ENCODE measurements at regions not wholly inside any gene's neighbourhood (a gene's known extent, or its start where the extent isn't known, plus 50 kb on each side); places are given as distances from the start of the nearest gene placed in this dataset.

DNA sequence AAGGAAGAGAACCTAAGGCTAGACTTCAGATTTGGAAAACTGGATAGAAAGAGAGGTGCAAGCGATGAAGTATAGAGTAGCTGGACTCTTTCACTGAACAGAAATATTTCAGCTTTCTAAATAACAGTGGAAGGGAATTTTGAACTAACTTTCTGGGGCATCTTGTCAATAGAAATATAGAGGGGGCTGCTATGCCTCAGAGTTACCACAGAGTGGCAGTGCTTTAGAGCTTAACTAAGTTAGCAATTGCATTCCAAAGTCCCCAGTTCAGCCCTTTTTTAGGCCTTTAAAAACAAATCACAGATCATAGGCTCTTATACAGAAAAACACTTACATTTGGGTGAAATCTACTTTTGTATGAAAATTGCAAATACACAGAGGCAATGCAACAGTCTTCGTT is 154.2 kb upstream of the CDH8 start:
- peak in 1 of 4 donors; percentile 2 for DNase-seq (ENCODE audit: low read depth in 4 of 4, low spot score in 3 of 4)

DNA sequence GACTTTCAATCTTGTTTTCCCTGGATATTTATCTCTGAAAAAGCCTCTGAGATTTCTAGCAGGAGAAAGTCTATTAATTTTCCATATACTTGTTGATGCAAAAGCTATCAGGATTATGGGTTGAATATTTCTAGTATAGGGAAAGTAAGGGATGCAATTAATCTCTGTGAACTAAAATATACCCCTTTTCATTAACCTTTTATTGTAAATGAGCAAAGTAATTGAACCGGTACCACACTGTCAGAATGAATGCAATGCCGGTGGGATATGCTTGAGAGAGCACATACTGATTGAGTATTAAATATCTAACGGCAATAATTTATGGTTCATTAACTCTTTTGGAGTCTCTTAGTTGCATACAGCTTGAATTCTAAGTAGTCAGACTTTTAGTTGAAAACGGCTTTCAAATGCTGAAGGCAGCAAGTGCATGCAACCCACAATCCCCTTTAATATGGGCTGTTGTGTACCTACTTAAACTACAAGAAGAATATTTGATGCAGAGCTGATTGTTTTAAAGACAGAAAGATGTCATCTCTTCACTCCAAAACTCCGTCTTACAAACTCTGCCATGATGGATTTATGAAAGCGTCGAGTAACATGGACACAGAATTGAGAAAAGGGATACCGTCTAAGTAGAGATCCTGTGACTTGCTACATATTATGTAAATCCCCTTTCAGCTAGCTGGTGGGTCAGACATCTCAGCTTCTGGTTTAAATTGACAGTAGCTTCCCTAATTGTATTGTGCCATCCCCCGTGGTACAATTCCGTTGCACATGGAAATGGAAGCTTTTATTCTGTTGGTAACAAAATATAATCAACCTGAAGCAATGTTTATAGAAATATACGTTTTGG is 141.3 kb upstream of the CDH8 start:
- DNase-seq (ENCODE audit: low read depth in 4 of 4, low spot score in 3 of 4): no peak

GRCh38 chr16:62170642-62171041 is 134.4 kb upstream of the CDH8 start:
- no peak for DNase-seq (ENCODE audit: low read depth in 4 of 4, low spot score in 3 of 4)

GRCh38 chr16:62167551-62167950 is 131.3 kb upstream of the CDH8 start:
- DNase-seq (ENCODE audit: low read depth in 4 of 4, low spot score in 3 of 4): no peak

GRCh38 chr16:62157544-62157943 is 121.3 kb upstream of the CDH8 start:
- DNase-seq (ENCODE audit: low read depth in 4 of 4, low spot score in 3 of 4): no peak

GRCh38 chr16:62156971-62157370 is 120.7 kb upstream of the CDH8 start:
- DNase-seq (ENCODE audit: low read depth in 4 of 4, low spot score in 3 of 4): no peak

DNA sequence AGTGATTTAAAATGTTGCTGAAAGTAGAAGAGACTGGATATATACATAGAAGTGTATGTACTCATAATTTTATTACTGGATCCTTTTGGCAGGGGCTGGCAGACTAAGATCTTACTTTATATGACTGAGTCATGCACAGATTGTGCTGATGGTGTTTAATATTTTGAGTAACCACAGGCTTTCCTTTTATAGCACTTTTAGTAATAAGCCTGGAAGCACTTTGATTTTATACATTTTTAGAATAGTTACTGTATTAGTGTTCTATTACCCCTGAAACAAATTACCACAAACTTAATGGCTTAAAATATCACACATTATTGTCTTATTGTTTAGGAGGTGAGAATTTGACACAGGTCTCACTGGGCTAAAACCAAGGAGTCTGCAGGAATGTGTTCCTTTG is 113.4 kb upstream of the CDH8 start:
- no peak for DNase-seq (ENCODE audit: low read depth in 4 of 4, low spot score in 3 of 4)

GRCh38 chr16:62137996-62138395 is 101.8 kb upstream of the CDH8 start:
- no peak for DNase-seq (ENCODE audit: low read depth in 4 of 4, low spot score in 3 of 4)

GRCh38 chr16:62135911-62136310 is 99.7 kb upstream of the CDH8 start:
- peak in 1 of 4 donors; percentile 6 for DNase-seq (ENCODE audit: low read depth in 4 of 4, low spot score in 3 of 4)

- DNase-seq (ENCODE audit: low read depth in 4 of 4, low spot score in 3 of 4): no peak
Observed at GRCh38 chr16:62135446-62135845, 99.2 kb upstream of the CDH8 start.

GRCh38 chr16:62130101-62130500 is 93.9 kb upstream of the CDH8 start:
- DNase-seq (ENCODE audit: low read depth in 4 of 4, low spot score in 3 of 4): no peak

GRCh38 chr16:62105244-62105643 is 69.0 kb upstream of the CDH8 start:
- no peak for DNase-seq (ENCODE audit: low read depth in 4 of 4, low spot score in 3 of 4)

GRCh38 chr16:62102588-62102987 is 66.3 kb upstream of the CDH8 start:
- no peak for DNase-seq (ENCODE audit: low read depth in 4 of 4, low spot score in 3 of 4)

DNA sequence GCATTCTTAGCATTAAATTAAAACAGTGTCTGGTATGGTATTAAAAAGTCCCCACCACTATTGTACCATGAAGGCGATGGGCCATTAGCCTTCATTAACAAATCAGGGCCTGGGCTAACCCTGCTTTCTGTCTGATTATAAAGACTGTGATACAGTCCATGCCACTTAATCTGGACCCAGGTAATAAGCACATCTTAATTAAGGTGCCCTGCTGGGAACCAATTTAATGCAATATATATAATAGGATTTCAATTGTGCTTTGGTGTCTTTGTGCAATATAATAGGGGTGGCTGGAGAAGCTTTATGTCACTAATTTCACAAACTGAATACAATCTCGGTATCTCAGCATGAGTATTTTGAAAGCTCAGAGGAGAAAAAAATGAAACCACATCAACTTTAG is 64.4 kb upstream of the CDH8 start:
- no peak for DNase-seq (ENCODE audit: low read depth in 4 of 4, low spot score in 3 of 4)

DNA sequence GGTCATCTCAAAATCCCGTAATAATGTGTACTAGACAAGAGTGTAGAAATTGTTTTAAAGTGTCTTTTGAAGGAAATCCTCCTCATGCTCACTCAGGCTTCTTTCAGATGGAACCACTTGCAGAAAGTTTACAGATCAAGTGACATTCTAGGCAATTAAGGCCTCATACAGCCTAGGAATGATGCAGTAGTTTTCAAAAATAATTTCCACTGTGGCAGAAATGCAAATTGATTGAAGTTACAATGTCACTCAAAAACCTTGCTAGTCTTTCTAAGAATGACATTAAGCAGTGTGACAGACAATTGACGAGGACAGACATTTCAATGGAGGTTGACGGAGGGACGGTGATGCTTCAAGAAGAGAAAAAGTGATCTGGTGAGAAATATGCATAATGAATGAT is 53.5 kb upstream of the CDH8 start:
- no peak for DNase-seq (ENCODE audit: low read depth in 4 of 4, low spot score in 3 of 4)

DNA sequence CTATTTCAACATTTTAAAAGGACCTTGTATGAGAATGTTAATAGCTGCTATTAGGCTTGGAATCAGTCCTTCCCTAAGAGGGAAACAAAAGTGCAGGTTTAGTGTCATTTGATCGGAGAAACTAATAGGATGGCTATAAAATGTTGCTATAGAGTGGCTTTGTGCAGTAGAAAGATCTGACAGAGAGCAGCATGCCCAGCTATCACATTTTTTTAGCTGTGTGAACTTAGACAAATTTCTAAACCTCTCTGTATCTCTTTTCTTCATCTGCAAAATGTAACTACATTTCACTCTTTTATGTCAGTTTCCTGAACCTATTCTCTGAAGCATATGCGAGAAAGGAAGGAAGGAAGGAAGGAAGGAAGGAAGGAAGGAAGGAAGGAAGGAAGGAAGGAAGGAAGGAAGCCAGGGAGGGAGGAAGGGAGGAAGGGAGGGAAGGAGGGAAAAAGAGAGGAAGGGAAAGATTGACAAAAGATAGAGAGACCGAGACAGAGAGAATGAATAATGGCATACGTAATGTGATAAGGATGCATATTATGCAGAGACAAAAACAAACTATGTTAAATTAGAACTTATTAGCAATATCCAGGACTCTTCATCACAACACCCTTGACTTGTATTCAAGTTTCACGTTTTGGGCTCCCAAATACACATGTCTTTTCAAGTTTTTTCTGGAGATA is 52.6 kb upstream of the CDH8 start:
- DNase-seq (ENCODE audit: low read depth in 4 of 4, low spot score in 3 of 4): no peak

All from right renal pelvis (tissue), 4 donors.